ENCODE measurements at regions not wholly inside any gene's neighbourhood (a gene's known extent, or its start where the extent isn't known, plus 50 kb on each side); places are given as distances from the start of the nearest gene placed in this dataset.
"Not testable (repeated sequence)": the region's sequence is repeated elsewhere in the genome, so short reads cannot be mapped to it uniquely, and the experiment has no call there.

- no peak for DNase-seq (ENCODE audit: low read depth, low spot score)
Measured at GRCh38 chr5:100232736-100233135, 302.4 kb upstream of the FAM174A start.

DNA sequence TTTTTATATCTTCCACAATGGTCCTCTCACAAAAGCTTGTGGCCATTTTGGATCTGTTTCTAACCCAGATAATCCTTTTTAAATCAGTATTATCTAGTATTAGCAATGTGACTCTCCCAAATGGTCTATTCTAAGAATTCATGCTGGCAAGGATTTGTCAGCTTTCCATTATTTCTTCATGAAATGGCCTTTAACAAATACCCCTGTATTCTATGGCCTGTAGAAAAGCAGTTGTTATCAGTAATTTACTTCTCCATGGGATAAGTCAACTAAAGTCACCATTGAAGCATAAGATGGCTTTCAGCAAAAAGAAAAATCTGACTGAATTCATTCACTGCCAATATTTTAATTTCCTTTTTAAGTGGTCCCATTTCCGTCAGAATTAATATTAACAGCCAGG, 346.4 kb upstream of the FAM174A start:
- DNase-seq (ENCODE audit: low read depth, low spot score): no peak

DNA sequence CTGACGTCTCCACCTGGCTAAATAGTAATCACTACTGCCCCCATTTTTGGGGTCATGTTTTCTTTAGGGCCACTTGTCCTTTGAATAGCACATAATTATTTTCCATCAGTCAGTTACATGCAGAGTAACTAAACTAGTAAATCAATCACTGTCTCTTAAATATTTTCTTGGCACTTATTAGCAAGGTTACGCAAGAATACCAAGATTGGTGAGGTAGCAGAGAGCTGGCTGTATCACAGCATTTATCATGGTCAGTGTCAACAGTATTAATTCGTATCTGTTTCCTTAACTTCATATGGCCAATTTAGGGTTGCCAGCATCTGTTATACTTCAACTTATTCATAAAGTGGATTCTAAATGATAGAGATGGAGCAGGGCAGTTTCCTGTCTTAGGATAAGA, 346.8 kb upstream of the FAM174A start:
- no peak for DNase-seq (ENCODE audit: low read depth, low spot score)

GRCh38 chr5:100186181-100186580, 349.0 kb upstream of the FAM174A start:
- no peak for DNase-seq (ENCODE audit: low read depth, low spot score)

- no peak for DNase-seq (ENCODE audit: low read depth, low spot score)
Measured at GRCh38 chr5:100182402-100182801, 352.8 kb upstream of the FAM174A start.

DNA sequence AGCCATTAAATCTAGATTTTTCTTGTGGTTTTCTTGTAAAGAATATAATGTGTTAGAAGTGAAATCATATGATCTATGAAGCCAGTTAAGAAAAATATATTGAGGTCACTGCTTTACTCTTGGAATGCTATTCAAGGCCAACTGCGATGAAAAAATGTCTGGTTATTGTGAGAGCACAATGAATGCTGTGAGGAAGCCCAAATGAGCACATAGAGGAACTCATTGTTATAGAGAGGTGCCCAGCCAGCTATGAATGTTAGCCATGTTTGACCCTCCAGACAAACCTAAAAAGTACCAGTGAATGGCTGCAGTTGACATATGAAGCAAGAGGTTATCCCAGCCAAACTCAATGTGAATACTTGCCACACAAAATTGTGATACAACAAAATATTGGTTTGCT, 359.8 kb upstream of the FAM174A start:
- no peak for DNase-seq (ENCODE audit: low read depth, low spot score)

DNA sequence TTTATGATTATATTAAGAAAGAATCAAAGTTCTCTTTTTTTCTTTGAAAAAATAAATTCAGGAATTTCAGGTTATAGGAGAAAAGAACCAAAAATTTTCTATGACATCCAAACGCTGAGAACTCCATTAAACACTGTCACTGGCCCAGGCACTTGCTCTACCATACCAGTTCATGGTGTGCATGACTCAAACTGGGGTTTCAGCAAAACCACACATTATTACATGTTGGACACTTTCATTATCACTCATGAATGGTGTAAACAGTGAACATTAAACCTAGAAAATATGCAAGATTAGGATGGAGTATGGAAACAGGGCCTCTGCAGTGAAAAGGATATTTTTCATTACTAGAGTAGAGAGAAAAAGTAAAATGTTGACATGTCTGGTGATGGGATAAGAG, 369.9 kb upstream of the FAM174A start:
- no peak for DNase-seq (ENCODE audit: low read depth, low spot score)

GRCh38 chr5:100161868-100162267, 373.3 kb upstream of the FAM174A start:
- DNase-seq (ENCODE audit: low read depth, low spot score): no peak

DNA sequence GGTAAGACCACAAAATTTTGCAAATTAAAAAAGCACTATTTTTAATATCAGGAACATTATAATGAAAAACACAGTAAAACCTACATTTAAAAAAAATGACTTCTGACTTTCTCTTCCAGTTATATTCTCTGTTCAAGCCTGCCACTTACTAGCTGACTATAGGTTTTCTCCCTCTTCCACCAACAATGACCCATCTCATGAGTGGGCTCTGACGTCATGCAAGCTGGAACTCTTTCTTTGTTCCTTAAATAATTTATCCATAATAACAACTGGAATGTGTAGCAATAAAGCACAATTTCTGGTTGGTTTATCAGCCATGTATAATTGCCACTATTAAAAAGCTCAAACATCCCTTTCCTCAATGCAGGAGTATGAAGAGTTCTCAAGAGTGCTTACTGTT, 378.1 kb upstream of the FAM174A start:
- DNase-seq (ENCODE audit: low read depth, low spot score): no peak

DNA sequence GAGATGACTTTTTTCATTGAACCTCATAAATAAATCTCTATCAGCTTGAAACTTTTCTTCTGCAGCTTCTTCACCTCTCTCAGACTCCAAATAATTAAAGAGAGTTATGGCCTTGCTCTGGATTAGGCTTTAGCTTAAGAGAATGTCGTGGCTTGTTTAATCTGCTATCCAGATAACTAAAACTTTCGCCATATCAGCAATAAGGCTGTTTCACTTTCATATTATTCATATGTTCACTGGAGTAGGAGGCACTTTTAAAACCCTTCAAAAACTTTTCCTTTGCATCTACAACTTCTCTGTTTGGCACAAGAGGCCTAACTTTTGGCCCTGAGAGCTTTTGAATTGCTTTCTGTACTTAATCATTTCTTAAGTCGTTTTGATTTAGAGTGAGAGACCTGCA, 386.9 kb upstream of the FAM174A start:
- DNase-seq (ENCODE audit: low read depth, low spot score): no peak

GRCh38 chr5:100142607-100143006, 392.6 kb upstream of the FAM174A start:
- no peak for DNase-seq (ENCODE audit: low read depth, low spot score)

DNA sequence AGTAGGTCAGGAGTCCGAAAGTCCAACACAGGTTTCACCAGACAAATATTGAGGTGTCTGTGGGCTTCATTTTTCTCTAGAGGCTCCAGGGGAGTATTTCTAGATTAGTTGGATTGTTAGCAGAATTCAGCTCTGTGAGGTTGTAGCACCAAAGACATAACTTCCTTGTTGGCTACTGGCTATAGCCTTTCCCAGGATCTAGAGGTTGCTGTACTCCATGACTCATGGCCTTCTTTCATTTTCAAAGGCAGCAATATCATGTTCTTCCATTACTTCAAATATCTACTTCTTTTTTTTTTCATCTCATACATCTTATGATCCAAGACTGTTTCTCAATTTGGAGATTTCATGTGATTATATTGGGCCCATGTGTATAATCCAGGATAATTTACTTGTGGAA, 404.0 kb upstream of the FAM174A start:
- DNase-seq (ENCODE audit: low read depth, low spot score): no peak

DNA sequence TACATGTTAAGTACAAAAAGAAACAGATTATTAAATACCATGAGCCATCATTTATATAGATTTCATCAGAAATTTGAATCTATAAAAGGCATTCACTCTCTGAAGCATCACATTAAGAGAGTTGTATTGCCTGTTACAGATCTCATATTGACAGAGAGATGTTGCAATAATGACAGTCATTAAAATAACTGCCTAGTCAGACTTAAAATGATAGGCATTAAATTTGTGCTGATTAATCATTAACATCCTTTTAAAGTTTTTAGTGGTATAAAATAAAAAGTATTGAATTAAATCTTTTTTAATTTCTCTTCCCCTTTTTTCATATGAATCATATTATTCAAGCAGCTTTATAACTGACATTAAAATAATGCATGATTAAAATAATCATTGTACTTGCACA, 404.9 kb upstream of the FAM174A start:
- DNase-seq (ENCODE audit: low read depth, low spot score): no peak

- no peak for DNase-seq (ENCODE audit: low read depth, low spot score)
Measured at GRCh38 chr5:100119903-100120302, 415.3 kb upstream of the FAM174A start.

DNA sequence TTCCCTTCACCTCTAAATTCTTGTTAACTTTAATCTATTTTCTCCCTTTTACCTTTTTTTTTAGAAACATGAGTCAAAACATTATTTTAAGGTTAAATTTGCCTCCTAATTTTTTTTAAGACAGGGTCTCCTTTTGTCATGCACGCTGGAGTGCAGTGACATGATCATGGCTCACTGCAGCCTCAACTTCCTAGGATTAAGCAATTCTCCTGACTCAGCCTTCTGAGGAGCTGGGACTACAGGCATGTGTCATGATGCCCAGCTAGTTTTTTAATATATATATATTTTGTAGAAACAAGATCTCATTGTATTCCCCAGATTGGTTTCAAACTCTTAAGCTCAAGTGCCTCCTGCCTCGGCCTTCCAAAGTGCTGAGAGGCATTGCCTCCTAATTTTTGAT, 424.7 kb upstream of the FAM174A start:
- no peak for DNase-seq (ENCODE audit: low read depth, low spot score)

GRCh38 chr5:100108883-100109282, 426.3 kb upstream of the FAM174A start:
- DNase-seq (ENCODE audit: low read depth, low spot score): no peak

DNA sequence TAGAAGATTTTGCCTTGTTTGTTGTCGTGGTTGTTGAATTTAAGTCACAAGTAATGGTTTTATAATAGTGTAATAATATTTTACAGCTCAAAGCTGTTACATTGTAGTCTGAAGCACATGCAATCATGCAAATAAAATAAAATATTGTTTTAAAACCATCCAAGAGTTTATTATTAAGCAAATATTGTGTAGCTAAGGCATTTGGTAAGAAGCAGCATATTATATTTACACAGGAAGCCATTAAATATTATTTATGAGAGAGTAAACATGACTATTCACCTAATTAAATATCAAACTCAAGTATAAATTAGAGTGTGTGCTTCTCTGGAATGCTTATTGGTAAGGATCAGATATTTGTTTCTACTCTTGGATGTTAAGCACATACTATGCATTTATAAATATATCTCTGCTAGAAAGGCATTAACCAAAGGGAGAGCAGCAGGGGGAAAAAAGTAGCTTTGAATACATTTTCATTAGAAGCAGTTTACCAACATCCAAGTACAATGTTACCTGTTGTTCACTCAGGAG, 431.5 kb upstream of the FAM174A start:
- DNase-seq (ENCODE audit: low read depth, low spot score): not testable (repeated sequence)

DNA sequence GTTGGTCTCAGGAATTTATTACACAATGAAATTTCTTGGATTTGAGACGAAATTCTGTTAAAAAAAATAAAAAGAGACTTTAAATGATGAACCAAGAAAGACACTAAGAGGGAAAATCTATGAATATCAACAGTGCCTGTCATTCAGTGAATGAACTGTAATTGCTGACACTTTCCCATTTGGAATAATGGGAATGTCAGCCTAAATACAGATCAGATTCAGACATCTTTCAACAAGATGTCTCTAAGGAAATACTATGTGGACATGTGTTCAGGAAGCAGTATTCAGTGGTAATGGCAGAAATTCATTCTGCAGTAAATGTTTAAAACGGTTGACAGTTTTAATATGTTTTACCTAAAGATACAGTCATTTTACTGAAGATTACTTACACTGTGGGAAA, 433.7 kb upstream of the FAM174A start:
- DNase-seq (ENCODE audit: low read depth, low spot score): not testable (repeated sequence)

DNA sequence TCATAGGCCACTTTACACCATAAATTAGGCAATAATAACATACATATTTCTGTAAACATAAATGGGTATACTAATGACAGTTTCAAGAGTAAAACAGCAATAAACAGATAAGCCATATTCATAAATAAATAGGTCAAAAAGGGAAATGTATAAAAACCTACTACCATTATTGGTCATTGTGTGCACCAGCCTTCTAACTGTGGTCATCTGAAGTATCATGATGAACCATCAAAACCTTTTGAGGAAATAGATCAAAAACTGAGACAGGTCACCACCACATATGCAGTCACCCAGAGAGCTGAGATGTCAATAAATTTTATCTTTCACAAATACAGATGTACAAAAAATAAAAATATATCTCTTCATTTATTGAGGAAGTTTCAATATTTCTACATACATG, 438.8 kb upstream of the FAM174A start:
- DNase-seq (ENCODE audit: low read depth, low spot score): not testable (repeated sequence)

DNA sequence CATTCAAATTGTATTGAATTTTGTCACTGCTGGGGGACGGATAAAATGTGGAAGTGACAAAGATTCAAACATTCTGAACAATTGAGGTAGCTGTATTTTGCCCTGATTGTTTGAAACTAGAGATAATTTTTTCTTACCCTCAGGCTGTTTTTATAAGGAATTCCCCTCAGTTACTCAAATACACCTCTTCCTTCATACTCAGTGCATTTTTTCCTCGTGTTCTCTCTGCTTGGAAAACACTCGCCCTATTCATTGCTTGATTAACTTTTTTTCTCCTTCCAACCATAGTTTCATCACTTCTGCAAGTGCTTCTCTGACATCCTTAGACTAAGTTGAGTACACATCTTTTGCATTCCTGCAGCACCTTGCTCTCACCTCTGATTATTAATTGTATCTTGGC, 454.5 kb upstream of the FAM174A start:
- not testable (repeated sequence) for DNase-seq (ENCODE audit: low read depth, low spot score)

DNA sequence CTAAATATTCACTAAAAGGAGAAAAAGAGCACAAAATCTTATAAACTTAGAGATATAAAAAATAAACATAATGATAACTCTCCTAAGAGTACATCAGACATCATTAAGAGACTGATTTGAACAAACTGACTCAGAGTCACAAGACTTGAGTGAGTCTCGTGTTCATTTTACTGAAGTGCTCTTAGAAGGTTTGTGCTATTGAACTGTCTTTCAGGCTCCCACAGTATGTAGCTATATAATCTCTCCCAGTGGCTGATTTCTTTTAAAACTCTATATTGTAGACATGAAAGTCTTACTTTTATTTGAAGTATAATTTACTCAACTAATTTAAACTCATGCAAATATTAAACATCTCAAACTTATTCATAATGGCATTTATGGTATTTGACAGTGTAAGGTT, 456.0 kb upstream of the FAM174A start:
- DNase-seq (ENCODE audit: low read depth, low spot score): not testable (repeated sequence)

GRCh38 chr5:100066020-100066419, 469.2 kb upstream of the FAM174A start:
- not testable (repeated sequence) for DNase-seq (ENCODE audit: low read depth, low spot score)

- no peak for DNase-seq (ENCODE audit: low read depth, low spot score)
Measured at GRCh38 chr5:100043475-100043874, 491.7 kb upstream of the FAM174A start.

DNA sequence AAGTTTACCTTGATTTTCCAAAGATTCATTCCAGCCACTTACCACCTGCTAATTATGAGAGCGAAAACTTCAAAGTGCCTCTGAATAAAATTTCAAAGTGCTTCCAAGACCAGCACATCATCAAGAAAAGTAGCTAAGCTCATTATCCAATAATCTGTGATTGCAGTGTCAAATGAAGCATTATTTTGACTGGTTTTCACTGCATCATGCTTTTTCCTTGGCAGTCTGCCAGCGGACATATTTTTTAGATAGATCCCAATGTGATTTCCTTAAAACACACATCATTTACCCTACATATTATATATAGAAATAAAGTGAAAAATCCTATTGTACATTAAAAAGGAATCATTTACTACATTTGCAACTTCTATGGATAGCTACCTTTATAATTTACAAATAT, 508.6 kb upstream of the FAM174A start:
- DNase-seq (ENCODE audit: low read depth, low spot score): no peak
